Esophagus muscularis mucosa (tissue), 3 donors: ENCODE measurements at regions not wholly inside any gene's neighbourhood (a gene's known extent, or its start where the extent isn't known, plus 50 kb on each side); places are given as distances from the start of the nearest gene placed in this dataset.

Experiments used
- POLR2A ChIP-seq: fragments of 450-650 bp; IDR thresholded peaks from one replicate; pipeline ENCODE4 v1.6.1; 2017; ENCODE audit warnings: antibody characterized with exemption, moderate library complexity, mild to moderate bottlenecking, low read depth
- POLR2AphosphoS5 ChIP-seq, 2 donors: sonication (generic); formaldehyde crosslinking; IDR thresholded peaks; one replicate each; pipeline ENCODE4 v1.6.1; 2017; ENCODE audit warnings: antibody characterized with exemption in 2 of 2
- TF ChIP-seq, protein P1 (sequence below), 3 experiments: fragments of 200-600 bp in 2 of 3; fragments of 450-650 bp in 1 of 3; sonication (generic) in 2 of 3; IDR thresholded peaks; one replicate each; pipeline ENCODE4 v1.5.1; 2017 to 2019; ENCODE audit warnings: antibody characterized with exemption in 3 of 3, mild to moderate bottlenecking in 2 of 3, moderate library complexity in 1 of 3

DNA sequence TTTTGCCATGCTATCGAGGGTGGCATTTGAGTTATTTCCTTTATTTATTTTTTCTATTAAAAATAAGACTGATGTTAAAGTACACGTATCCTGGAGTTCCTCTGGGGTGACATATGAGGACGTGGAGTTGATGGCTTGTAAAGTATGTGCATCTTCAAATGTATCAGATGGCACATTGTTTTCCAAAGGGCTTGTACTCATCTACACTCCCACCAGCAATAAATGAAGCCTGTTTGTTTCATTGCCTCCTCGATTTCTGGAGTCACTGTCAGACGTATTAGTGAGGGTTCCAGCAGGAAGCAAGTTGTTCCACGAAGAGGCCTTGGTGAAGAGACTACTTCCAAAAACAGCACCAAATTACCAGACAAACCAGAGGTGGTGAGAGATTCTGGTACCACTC, 423.9 kb downstream of the NPHP4 start:
- TF ChIP-seq POLR2A: no peak
- no peak for TF ChIP-seq POLR2AphosphoS5 (IDR thresholded peaks at IDR 0.05)
- TF ChIP-seq, protein P1, sequence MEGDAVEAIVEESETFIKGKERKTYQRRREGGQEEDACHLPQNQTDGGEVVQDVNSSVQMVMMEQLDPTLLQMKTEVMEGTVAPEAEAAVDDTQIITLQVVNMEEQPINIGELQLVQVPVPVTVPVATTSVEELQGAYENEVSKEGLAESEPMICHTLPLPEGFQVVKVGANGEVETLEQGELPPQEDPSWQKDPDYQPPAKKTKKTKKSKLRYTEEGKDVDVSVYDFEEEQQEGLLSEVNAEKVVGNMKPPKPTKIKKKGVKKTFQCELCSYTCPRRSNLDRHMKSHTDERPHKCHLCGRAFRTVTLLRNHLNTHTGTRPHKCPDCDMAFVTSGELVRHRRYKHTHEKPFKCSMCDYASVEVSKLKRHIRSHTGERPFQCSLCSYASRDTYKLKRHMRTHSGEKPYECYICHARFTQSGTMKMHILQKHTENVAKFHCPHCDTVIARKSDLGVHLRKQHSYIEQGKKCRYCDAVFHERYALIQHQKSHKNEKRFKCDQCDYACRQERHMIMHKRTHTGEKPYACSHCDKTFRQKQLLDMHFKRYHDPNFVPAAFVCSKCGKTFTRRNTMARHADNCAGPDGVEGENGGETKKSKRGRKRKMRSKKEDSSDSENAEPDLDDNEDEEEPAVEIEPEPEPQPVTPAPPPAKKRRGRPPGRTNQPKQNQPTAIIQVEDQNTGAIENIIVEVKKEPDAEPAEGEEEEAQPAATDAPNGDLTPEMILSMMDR (IDR thresholded peaks at IDR 0.05): no peak
